ENCODE measurements at regions not wholly inside any gene's neighbourhood (a gene's known extent, or its start where the extent isn't known, plus 50 kb on each side); places are given as distances from the start of the nearest gene placed in this dataset.
A peak's percentile ranks its signal among the peaks of the same experiment; 100 is the strongest.

DNA sequence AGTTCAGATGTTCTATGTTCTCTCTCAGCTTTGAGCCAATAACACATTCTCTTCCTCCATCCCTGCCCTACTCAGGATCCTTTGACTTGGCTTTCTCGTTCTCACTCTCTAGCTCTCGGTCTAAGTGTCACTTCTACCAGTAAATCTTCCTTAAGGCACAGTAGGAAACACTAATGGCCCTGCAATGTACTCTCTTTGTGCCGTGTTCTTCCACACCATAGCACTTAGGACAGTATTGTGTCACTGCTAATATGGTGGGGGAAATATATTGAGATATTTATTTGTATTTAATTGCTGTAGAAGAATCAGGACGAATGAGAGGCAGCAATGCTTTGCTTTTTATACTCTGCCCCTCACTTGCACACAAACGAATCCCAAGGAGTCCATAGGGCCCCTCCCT lies 493.1 kb downstream of the SHISA9 start:
- no peak for DNase-seq (ENCODE audit: low spot score)

GRCh38 chr16:13397126-13397525 lies 495.7 kb downstream of the SHISA9 start:
- DNase-seq (ENCODE audit: low spot score) = no peak

DNA sequence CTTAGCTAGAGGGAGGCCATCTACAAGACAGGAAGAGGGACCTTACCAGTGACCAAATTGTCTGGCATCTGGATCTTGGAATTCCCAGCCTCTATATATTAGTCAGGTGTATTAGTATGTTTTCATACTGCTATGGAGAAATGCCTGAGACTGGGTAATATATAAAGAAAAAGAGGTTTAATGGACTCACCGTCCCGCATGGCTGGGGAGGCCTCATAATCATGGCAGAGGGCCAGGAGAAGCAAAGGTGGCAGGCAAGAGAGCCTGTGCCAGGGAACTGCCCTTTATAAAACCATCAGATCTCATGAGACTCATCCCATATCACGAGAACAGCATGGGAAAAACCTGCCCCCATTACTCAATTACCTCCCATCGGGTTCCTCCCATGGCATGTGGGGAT lies 500.2 kb downstream of the SHISA9 start:
- DNase-seq (ENCODE audit: low spot score) = no peak

DNA sequence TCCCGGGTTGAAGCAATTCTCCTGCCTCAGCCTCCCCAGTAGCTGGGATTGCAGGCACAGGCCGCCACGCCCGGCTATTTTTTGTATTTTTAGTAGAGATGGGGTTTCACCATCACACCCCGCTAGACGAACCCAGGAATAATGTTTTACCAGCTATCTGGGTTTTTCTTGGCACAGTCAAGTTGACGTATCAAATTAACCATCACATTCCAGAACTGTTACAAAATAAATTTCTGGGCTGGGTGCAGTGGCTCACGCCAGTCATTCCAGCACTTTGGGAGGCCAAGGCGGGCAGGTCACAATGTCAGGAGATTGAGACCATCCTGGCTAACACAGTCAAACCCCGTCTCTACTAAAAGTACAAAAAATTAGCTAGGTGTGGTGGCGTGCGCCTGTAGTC lies 501.2 kb downstream of the SHISA9 start:
- no peak for DNase-seq (ENCODE audit: low spot score)

DNA sequence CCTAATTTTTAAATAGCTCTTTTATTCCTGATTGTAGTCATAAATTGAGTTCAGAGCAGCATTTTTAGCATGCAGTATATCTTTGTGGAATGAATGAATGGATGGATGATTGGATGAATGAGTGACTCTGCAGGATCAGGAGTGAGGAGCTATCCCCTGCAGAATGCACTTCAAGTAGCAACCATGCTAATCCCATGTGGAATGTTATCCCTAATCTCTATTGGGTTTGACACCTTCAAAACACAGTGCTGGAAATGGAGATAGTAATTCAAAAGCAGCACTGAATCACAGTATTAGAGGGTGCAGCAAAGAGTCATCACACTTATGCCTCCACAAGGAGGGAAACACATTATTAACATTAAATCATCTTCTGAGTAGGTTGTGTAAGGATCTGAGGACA lies 501.9 kb downstream of the SHISA9 start:
- no peak for DNase-seq (ENCODE audit: low spot score)

DNA sequence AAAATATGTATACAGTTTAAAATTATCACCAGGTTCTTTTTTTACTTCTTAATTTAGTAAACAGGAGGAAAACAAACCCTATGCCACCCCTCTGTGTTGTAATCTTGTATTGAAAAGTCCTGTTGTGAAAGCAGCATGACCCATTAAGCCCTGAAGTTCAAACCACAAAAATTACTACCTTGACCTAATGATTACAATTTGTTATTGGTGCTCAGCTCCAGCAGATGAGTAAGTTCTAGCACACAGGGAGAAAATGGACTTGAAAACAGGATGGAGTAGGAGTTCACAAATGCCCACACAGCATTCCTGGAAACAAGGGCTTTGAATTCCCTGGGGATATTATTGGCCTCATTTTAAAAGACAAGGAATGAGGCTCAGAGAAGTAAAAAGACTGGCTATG lies 505.8 kb upstream of the ERCC4 start:
- DNase-seq (ENCODE audit: low spot score) = no peak

GRCh38 chr16:13419589-13419988 lies 500.4 kb upstream of the ERCC4 start:
- DNase-seq (ENCODE audit: low spot score) = no peak

- no peak for DNase-seq (ENCODE audit: low spot score)
These were observed 498.2 kb upstream of the ERCC4 start for GRCh38 chr16:13421726-13422125.

DNA sequence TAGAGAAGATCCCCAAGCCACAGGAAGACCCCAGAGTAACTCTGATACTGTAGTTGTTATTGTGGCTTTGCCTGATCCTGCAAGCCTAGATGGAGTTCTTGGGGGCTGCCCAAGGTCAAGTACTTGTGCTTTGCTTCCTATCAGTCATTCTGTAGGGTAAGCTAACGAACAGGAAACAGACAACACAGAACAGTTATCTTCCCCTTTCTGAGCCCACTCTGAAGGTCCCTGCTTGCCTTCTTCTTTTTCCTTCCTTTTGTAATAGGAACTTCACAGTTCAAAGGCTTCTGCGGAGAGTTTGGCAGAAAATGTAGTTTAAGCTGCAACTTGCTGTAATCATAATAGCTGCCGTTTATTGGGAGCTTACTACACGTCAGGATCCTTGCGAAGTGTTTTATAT lies 494.1 kb upstream of the ERCC4 start:
- DNase-seq (ENCODE audit: low spot score) = no peak

DNA sequence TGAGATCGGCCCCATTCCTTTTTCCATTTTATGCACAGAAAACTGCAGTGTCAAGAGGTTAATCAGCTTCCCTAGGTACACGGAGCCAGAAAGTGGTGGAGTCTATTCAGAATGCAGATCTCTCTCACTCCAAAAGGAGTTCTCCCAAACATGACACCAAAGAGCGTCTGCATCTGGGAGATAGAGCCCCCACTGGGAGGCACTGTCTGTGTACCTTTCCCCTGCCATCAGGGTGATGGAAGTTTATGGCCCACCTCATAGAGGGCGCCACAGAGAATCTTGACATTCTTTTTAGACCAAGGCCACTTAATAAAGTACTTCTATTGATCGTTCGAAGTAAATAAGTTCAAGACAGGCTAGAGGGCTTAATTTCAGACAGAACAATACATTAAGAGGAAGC lies 493.7 kb upstream of the ERCC4 start:
- DNase-seq (ENCODE audit: low spot score) = no peak

- no peak for DNase-seq (ENCODE audit: low spot score)
These were observed 493.2 kb upstream of the ERCC4 start for GRCh38 chr16:13426736-13427135.

GRCh38 chr16:13427943-13428342 lies 492.0 kb upstream of the ERCC4 start:
- no peak for DNase-seq (ENCODE audit: low spot score)

GRCh38 chr16:13429416-13429815 lies 490.5 kb upstream of the ERCC4 start:
- no peak for DNase-seq (ENCODE audit: low spot score)

DNA sequence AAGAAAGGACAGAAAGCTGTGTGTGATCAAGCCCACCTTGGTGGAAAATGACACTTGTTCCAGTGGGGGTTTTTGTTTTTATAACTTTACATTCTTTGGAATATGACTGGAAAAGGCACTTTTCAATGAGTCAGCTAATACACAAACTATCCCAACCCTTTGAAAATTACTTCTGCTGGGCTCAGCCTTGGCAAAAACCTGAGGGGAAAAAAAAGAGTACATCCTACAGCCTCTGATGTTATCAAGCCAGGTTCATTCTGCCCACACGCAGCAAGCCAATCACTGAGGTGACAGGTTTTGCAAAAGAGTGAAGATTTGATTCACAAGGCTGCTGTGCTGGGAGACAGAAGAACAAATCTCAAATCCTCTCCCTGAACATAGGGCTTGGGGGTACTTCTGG lies 484.5 kb upstream of the ERCC4 start:
- DNase-seq (ENCODE audit: low spot score) = no peak

DNA sequence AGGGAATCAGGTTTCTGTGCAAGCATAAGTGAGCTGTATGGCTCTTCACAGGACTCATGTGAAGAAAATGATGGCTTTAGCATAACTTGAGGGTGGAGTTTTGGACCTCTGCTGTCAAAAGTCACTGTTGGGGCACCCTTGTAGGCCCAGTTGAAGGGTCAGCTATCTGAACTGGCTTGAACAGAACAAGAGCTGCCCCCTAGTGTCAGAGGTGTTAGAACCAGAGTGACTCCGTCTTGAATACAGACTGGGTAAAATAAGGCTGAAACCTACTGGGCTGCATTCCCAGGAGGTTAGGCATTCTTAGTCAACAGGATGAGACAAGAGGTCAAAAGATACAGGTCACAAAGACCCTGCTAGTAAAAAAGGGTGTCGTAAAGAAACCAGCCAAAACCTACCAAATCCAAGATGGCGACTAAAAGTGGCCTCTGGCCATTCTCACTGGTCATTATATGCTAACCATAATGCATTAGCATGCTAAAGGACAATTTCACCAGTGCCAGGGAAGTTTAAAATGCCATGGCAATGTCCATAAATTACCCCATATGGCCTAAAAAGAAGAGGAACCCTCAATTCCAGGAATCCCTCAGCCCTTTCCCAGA lies 484.0 kb upstream of the ERCC4 start:
- no peak for DNase-seq (ENCODE audit: low spot score)

DNA sequence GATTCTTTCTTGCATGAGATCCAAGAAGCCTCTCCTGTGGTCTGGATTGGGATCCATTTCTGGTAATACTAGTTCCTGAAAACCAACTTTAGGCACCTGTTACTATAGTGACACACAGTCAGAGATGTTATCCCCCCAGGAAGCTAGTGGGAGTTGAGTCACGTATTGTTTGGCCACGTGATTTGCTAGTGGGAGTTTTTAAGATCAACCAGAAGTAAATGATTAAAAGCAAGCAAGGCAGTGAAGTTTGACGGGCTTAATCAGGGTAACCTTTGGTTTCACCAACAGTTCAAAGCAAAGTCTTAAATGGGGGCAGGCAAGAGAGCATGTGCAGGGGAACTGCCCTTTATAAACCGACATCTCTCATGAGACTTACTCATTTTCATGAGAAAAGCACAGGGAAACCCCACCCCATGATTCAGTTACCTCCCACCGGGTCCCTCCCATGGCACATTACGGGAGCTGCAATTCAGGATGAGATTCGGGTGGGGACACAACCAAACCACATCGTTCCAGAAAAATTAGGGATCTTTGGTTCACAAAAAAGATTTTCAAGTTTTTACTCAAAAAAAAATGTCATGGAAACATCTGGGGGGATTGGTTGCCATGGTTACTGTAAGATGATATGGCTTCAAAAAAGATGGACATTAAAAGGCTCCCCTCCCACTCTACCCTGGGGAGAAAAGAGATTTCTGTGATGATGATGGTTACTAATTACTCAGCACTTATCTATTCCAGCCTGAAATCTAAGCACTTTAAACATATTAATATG lies 483.1 kb upstream of the ERCC4 start:
- DNase-seq (ENCODE audit: low spot score) = no peak

DNA sequence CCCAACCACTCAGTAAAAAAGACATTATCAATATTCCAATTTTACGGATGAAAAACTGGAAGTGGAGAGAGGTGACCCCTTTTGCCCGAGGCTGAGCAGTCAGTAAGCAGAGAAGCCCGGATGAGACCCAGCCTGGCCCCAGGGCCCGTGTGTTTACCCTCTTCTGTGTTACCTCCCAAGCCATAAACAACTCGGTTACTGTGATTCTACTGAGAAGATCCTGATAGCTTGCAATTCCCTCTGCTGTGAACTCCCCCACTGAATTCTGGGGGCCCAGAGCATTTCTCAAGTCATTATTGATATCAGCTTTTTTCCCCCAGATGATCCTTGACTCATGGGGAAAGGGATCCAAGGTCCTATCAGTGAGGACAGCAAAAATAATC lies 482.6 kb upstream of the ERCC4 start:
- DNase-seq (ENCODE audit: low spot score) = no peak

DNA sequence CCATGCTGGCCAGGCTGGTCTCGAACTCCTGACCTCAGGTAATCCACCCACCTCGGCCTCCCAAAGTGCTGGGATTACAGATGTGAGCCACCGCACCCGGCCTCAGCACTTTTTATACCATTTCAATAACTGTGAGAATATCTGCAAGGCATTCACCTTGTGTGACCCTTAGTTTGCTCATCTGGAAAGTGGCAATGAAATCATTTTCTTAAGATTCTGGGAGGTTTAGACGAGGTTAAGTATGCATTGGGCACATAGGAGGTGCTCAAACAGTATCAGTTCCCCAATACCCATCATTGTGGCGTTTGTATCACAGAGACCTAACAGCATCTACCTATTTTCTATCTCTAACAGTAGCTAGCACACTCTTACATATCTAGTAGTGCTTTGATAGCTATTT lies 481.9 kb upstream of the ERCC4 start:
- DNase-seq (ENCODE audit: low spot score) = no peak

- no peak for DNase-seq (ENCODE audit: low spot score)
These were observed 480.2 kb upstream of the ERCC4 start for GRCh38 chr16:13439766-13440165.

DNA sequence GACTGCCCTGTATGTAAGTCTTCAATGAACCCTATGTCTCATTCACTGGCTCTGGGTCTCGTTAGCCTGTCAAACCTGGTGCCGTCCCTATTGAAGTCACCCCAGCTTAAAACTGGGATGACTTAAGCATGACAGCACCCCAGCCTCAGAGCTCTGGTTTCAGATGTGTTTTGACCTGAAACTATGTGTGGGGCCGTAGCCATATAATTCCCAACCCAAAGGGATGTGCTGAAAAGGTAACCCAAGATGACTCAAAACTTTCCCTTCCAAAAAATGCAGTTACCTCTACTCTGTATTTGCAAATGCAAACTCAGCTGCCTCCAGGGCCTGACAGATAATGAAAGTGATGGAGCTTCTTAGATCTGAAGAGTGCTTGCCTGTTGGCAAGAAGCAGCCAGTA lies 478.3 kb upstream of the ERCC4 start:
- DNase-seq (ENCODE audit: low spot score) = no peak

DNA sequence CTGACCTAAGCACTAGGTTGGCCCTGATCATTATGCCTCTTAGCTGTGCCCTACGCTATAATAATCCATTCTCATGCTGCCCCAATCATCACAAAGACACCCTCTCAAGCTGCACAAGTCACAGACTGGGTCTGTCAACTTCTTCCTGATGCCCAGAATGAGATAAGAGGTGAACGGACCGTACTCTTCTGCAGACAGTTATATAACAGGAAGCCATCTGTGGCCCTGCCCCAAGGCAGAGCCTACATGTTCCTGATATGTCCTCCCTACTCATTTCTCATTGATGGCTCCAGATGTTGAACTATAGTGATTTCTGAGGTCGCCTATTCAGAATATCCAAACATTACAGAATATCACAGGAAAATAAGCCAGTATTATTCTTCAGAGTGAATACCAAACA lies 471.6 kb upstream of the ERCC4 start:
- no peak for DNase-seq (ENCODE audit: low spot score)

GRCh38 chr16:13453325-13453724 lies 466.6 kb upstream of the ERCC4 start:
- no peak for DNase-seq (ENCODE audit: low spot score)

DNA sequence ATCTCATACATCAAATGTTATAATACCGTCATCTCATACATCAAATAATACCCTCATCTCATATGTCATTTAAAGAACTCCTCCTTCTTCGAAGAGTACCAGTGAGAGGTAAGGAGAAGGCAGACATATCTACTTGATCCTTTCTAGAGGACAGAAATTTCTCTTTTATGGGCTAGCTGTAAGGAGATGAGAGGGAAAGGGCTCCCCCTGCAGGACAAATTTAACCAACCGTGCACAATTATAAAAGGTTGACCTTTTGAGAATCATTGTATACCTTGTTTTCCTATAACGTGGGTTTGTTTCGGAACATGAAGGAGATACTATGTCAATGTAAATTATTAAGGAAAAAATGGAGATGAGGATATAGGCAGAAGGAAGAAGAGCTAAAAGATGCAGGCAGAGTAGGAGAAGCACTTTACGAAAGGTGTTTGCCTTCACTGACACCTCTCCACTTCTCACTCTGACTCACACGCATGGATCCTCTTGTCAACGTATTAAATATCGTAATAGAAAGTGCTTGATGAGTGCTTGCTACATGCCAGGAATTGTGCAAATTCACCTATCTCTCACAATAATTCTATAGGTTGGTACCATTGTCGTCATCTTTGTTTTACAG lies 465.9 kb upstream of the ERCC4 start:
- peak; percentile 11 for DNase-seq (ENCODE audit: low spot score)

DNA sequence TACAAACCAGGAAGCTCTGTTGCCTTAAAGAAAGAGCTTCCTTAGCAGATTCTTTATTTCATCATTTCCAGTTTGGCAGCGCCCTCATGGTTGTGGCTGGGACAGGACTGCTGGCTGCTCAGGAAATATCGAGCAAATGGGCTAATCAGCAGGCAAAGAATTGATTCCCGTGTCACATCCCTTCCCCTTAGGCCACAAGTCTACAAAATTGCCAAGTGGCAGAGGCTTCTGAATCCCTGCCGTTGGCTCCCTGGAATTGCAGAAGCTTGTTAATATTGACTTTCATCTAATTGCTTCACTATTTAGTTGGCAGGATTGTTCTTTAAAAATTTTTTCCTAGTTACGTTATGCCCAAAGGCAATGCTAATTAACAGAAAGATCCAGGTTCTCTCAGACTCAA lies 456.3 kb upstream of the ERCC4 start:
- DNase-seq (ENCODE audit: low spot score) = no peak

Data from cerebellar cortex (tissue), 1 donor.